Fibroblast of lung (primary cell): ENCODE measurements at regions not wholly inside any gene's neighbourhood (a gene's known extent, or its start where the extent isn't known, plus 50 kb on each side); places are given as distances from the start of the nearest gene placed in this dataset.

Experiments
- DNase-seq, 2 donors: peaks; one replicate each; pipeline versions ENCODE4 v3.0.0 to v3.0.0-alpha.2; 2010; ENCODE audit warnings: low read depth in 2 of 2
- H2AFZ ChIP-seq: 2 replicates; pipeline ENCODE4 v1.5.1; 2012; ENCODE audit warnings: low read length, control low read depth, inconsistent platforms
- H3K27ac ChIP-seq: 2 replicates; pipeline ENCODE4 v1.5.1; 2011; ENCODE audit warnings: low read length, control low read depth; ENCODE audit not compliant: insufficient read depth
- H3K27me3 ChIP-seq: 2 replicates; pipeline ENCODE4 v1.5.1; 2011; ENCODE audit warnings: mild to moderate bottlenecking, low read length; ENCODE audit not compliant: control insufficient read depth, insufficient read depth
- H3K36me3 ChIP-seq: 2 replicates; pipeline ENCODE4 v1.5.1; 2011; ENCODE audit warnings: low read length; ENCODE audit not compliant: control insufficient read depth, insufficient read depth
- H3K4me1 ChIP-seq: 2 replicates; pipeline ENCODE4 v1.5.1; 2011; ENCODE audit warnings: low read length; ENCODE audit not compliant: control insufficient read depth, insufficient read depth; ENCODE audit errors: extremely low read depth
- H3K4me2 ChIP-seq: 2 replicates; pipeline ENCODE4 v1.5.1; 2011; ENCODE audit warnings: low read length, control low read depth; ENCODE audit not compliant: insufficient read depth; ENCODE audit errors: extremely low read depth
- H3K4me3 ChIP-seq, 4 experiments: fragments of 200-600 bp in 1 of 4; sonication (generic) in 1 of 4; replicated peaks in 1 of 4; 2 replicates each; pipeline ENCODE4 v1.5.1; 2011 to 2016; ENCODE audit warnings: low read length in 4 of 4, low read depth in 3 of 4, mild to moderate bottlenecking in 3 of 4, control low read depth in 2 of 4, inconsistent platforms in 1 of 4, mixed read lengths in 1 of 4; ENCODE audit not compliant: insufficient read depth in 1 of 4; ENCODE audit errors: control extremely low read depth in 1 of 4
- H3K79me2 ChIP-seq: 2 replicates; pipeline ENCODE4 v1.5.1; 2012; ENCODE audit warnings: mild to moderate bottlenecking, low read length, inconsistent platforms; ENCODE audit not compliant: control insufficient read depth, insufficient read depth
- H3K9ac ChIP-seq: 2 replicates; pipeline ENCODE4 v1.5.1; 2011; ENCODE audit warnings: mild to moderate bottlenecking, low read length, control low read depth; ENCODE audit not compliant: insufficient read depth
- H3K9me3 ChIP-seq: 2 replicates; pipeline ENCODE4 v1.5.1; 2012; ENCODE audit warnings: low read depth, low read length; ENCODE audit not compliant: control insufficient read depth, insufficient read depth
- H4K20me1 ChIP-seq: 2 replicates; pipeline ENCODE4 v1.5.1; 2011; ENCODE audit warnings: low read length; ENCODE audit not compliant: control insufficient read depth, insufficient read depth; ENCODE audit errors: extremely low read depth
- EZH2 ChIP-seq: IDR thresholded peaks from 2 replicates; pipeline ENCODE4 v1.5.1; 2012; ENCODE audit warnings: low read length, control low read depth, mild to moderate bottlenecking; ENCODE audit errors: missing control alignments
- TF ChIP-seq, protein P1 (sequence below), 2 donors: IDR thresholded peaks in 1 of 2; conservative IDR thresholded peaks in 1 of 2; 1 replicate in 1 of 2; 2 replicates in 1 of 2; pipeline ENCODE4 v1.5.1; 2011 to 2012; ENCODE audit warnings: low read length in 2 of 2, control low read depth in 1 of 2, inconsistent platforms in 1 of 2, low read depth in 1 of 2, mild to moderate bottlenecking in 1 of 2

DNA sequence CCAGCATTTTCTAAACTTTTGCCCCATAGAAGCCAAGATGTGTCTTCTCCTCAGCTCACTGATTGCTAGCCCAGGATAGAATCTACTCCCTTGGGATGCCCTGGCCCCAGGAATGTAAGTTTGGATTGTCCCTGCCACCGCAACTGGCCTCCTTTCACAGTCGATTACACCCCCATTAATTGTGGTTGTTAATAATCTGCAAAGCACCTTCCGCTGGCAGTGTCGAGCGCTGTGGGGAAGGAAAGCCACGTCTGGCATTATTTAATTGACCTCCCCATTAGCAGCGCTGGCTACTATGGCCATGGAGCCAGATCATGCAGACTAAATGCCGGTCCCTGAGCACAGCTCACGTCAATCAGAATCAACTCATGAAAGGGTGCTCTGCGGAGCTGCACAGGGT lies 597.3 kb upstream of the PLXNA2 start:
- Histone ChIP-seq H3K4me3 (no peak overlapping the region), H3K9ac (no peak overlapping the region), H3K4me2 (no peak overlapping the region), H3K36me3 (no peaks in the 10 kb centered on the region), H3K9me3 (no peaks in the 10 kb centered on the region), H3K27me3 (no peaks in the 10 kb centered on the region), H3K4me1 (no peaks in the 10 kb centered on the region), H4K20me1 (no peaks in the 10 kb centered on the region), H3K79me2 (no peaks in the 10 kb centered on the region), H2AFZ (no peak overlapping the region), H3K27ac (no peak overlapping the region)
- TF ChIP-seq, protein P1, sequence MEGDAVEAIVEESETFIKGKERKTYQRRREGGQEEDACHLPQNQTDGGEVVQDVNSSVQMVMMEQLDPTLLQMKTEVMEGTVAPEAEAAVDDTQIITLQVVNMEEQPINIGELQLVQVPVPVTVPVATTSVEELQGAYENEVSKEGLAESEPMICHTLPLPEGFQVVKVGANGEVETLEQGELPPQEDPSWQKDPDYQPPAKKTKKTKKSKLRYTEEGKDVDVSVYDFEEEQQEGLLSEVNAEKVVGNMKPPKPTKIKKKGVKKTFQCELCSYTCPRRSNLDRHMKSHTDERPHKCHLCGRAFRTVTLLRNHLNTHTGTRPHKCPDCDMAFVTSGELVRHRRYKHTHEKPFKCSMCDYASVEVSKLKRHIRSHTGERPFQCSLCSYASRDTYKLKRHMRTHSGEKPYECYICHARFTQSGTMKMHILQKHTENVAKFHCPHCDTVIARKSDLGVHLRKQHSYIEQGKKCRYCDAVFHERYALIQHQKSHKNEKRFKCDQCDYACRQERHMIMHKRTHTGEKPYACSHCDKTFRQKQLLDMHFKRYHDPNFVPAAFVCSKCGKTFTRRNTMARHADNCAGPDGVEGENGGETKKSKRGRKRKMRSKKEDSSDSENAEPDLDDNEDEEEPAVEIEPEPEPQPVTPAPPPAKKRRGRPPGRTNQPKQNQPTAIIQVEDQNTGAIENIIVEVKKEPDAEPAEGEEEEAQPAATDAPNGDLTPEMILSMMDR (conservative IDR thresholded peaks at IDR 0.05 in 1 of 2, IDR thresholded peaks at IDR 0.05 in 1 of 2; ENCODE audit: low read depth in 1 of 2, low read length in 2 of 2) = no peak
- no peak for TF ChIP-seq EZH2
- peak in 1 of 2 donors; percentile 39 for DNase-seq

- Histone ChIP-seq H3K27me3 (no peaks in the 10 kb centered on the region), H4K20me1 (no peaks in the 10 kb centered on the region), H3K36me3 (no peaks in the 10 kb centered on the region), H3K9me3 (no peaks in the 10 kb centered on the region), H3K4me2 (no peak overlapping the region), H3K4me1 (no peaks in the 10 kb centered on the region), H2AFZ (no peak overlapping the region), H3K27ac (no peak overlapping the region), H3K9ac (no peak overlapping the region), H3K79me2 (no peaks in the 10 kb centered on the region), H3K4me3 (no peak overlapping the region)
- TF ChIP-seq, protein P1 (conservative IDR thresholded peaks at IDR 0.05 in 1 of 2, IDR thresholded peaks at IDR 0.05 in 1 of 2; ENCODE audit: low read depth in 1 of 2, low read length in 2 of 2) = no peak
- TF ChIP-seq EZH2 = no peak
- no peak for DNase-seq
These were observed 598.3 kb upstream of the PLXNA2 start for GRCh38 chr1:208842451-208842850.

- TF ChIP-seq, protein P1 (conservative IDR thresholded peaks at IDR 0.05 in 1 of 2, IDR thresholded peaks at IDR 0.05 in 1 of 2; ENCODE audit: low read depth in 1 of 2, low read length in 2 of 2) = no peak
- TF ChIP-seq EZH2 = no peak
- Histone ChIP-seq H3K4me1 (no peaks in the 10 kb centered on the region), H3K4me2 (no peak overlapping the region), H3K4me3 (no peak overlapping the region), H3K27me3 (no peaks in the 10 kb centered on the region), H4K20me1 (no peaks in the 10 kb centered on the region), H3K9ac (no peak overlapping the region), H3K79me2 (no peaks in the 10 kb centered on the region), H3K9me3 (no peaks in the 10 kb centered on the region), H3K27ac (no peak overlapping the region), H2AFZ (no peak overlapping the region), H3K36me3 (no peaks in the 10 kb centered on the region)
- DNase-seq = no peak
These were observed 600.0 kb upstream of the PLXNA2 start for GRCh38 chr1:208844158-208844557.
